ENCODE measurements at regions not wholly inside any gene's neighbourhood (a gene's known extent, or its start where the extent isn't known, plus 50 kb on each side); places are given as distances from the start of the nearest gene placed in this dataset.

DNA sequence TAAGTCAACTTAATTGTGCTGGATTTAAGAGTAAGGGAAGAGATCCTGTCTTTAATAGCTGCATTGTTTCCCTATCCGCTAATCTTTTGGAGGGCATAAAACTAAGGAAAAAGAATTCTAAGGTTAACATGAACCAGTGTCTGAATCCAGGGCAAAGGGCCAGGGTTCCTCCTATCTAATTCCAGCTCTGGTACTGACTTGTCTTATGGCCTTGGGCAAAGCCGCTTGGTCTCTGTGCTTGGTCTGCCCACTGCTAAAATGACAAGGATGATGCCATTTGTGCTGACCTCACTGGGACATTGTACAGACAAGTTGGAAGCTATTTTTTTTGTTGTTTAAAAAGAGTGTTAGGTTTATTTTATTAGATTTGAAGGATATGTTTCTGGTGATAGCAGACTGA lies 334.7 kb upstream of the PIK3R1 start:
- H3K27me3 ChIP-seq (ENCODE audit: insufficient read depth, low read length): no peaks in the 10 kb centered on the region
- H3T11ph ChIP-seq (ENCODE audit: low read length): no peak overlapping the region
- H2AFZ ChIP-seq (ENCODE audit: low read length): no peak overlapping the region
- no peak overlapping the region for H3K4me2 ChIP-seq (ENCODE audit: insufficient read depth, insufficient read length, low read length)
- Mint-ChIP-seq H3K36me3 (ENCODE audit: insufficient read depth in 1 of 3, low read depth in 3 of 3) (0 out of 7 replicates have a peak, but pooled peaks cover 0 to 1% (median 0%) of the 10 kb centered on the region in 3 experiments), H3K4me3 (no peak overlapping the region), H3K4me1 (no peaks in the 10 kb centered on the region), H3K27me3 (ENCODE audit: low read depth) (no peaks in the 10 kb centered on the region), H3K9me3 (peaks cover 0 to 4% of the 10 kb centered on the region in 2 experiments; a peak in 3 of 5 replicates), H3K27ac (no peak overlapping the region)
- no peaks in the 10 kb centered on the region for H3K23me2 ChIP-seq (ENCODE audit: insufficient read length, low read depth, low read length, poor library complexity, severe bottlenecking)
- H3K9ac ChIP-seq (ENCODE audit: extremely low read depth, insufficient read length, low read length): no peak overlapping the region
- no peak overlapping the region for H3K56ac ChIP-seq (ENCODE audit: insufficient read length, low read depth, low read length)
- H2BK5ac ChIP-seq (ENCODE audit: insufficient read length, low read length): no peak overlapping the region
- DNase-seq: no peak
- no peak overlapping the region for H2BK120ac ChIP-seq (ENCODE audit: low read depth, low read length, poor library complexity, severe bottlenecking)
- H2BK20ac ChIP-seq (ENCODE audit: low read depth, low read length, poor library complexity, severe bottlenecking): no peak overlapping the region
- no peaks in the 10 kb centered on the region for H3K4me1 ChIP-seq (ENCODE audit: insufficient read depth, low read length)
- H3K79me2 ChIP-seq (ENCODE audit: insufficient read depth, low read length): no peaks in the 10 kb centered on the region
- H3K14ac ChIP-seq (ENCODE audit: insufficient read depth, low read length): no peak overlapping the region
- H3K79me1 ChIP-seq (ENCODE audit: insufficient read depth, low read depth, low read length, poor library complexity, severe bottlenecking): no peaks in the 10 kb centered on the region
- TF ChIP-seq, protein P1, sequence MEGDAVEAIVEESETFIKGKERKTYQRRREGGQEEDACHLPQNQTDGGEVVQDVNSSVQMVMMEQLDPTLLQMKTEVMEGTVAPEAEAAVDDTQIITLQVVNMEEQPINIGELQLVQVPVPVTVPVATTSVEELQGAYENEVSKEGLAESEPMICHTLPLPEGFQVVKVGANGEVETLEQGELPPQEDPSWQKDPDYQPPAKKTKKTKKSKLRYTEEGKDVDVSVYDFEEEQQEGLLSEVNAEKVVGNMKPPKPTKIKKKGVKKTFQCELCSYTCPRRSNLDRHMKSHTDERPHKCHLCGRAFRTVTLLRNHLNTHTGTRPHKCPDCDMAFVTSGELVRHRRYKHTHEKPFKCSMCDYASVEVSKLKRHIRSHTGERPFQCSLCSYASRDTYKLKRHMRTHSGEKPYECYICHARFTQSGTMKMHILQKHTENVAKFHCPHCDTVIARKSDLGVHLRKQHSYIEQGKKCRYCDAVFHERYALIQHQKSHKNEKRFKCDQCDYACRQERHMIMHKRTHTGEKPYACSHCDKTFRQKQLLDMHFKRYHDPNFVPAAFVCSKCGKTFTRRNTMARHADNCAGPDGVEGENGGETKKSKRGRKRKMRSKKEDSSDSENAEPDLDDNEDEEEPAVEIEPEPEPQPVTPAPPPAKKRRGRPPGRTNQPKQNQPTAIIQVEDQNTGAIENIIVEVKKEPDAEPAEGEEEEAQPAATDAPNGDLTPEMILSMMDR (conservative IDR thresholded peaks at IDR 0.05): no peak
- no CpG with 5 or more reads among the region's 2 CpGs for WGBS (ENCODE audit: extremely low coverage, insufficient read length, low lambda C conversion rate)
- H4K91ac ChIP-seq (ENCODE audit: insufficient read length, low read depth, low read length): no peak overlapping the region
- H2BK12ac ChIP-seq (ENCODE audit: insufficient read length, low read depth, low read length): no peak overlapping the region
- H3K27ac ChIP-seq (ENCODE audit: insufficient read length, low read depth, low read length): no peak overlapping the region
- no peak overlapping the region for H3K18ac ChIP-seq (ENCODE audit: insufficient read length, low read depth, low read length)
- H3K4ac ChIP-seq (ENCODE audit: low read depth, low read length): no peak overlapping the region
- no peaks in the 10 kb centered on the region for H3K9me3 ChIP-seq (ENCODE audit: control insufficient read depth, low read depth, low read length)
- no peak overlapping the region for H2AK5ac ChIP-seq (ENCODE audit: insufficient read length, low read length)
- no peak overlapping the region for H4K8ac ChIP-seq (replicated peaks; ENCODE audit: insufficient read length, low read depth, low read length)
- no peaks in the 10 kb centered on the region for H4K20me1 ChIP-seq (ENCODE audit: control insufficient read depth, insufficient read depth, insufficient read length)
- no peak overlapping the region for H4K5ac ChIP-seq (ENCODE audit: insufficient read length, low read depth, low read length)
- H3K23ac ChIP-seq (ENCODE audit: insufficient read length, low read depth, low read length): no peak overlapping the region
- H2BK15ac ChIP-seq (ENCODE audit: low read depth, low read length): no peak overlapping the region
